Endodermal cell (in vitro differentiated cells): ENCODE measurements at regions not wholly inside any gene's neighbourhood (a gene's known extent, or its start where the extent isn't known, plus 50 kb on each side); places are given as distances from the start of the nearest gene placed in this dataset.

Experiments
- DNase-seq: peaks from one replicate; pipeline ENCODE4 v3.0.0-alpha.2; 2017
- H3K27ac ChIP-seq: 2 replicates; pipeline ENCODE4 v1.5.1; 2013; ENCODE audit warnings: mild to moderate bottlenecking, low read depth, low read length, moderate library complexity
- H3K27me3 ChIP-seq: 2 replicates; pipeline ENCODE4 v1.6.1; 2013; ENCODE audit warnings: mild to moderate bottlenecking, low read length, moderate library complexity; ENCODE audit not compliant: insufficient read depth, control insufficient read depth, poor library complexity, severe bottlenecking
- H3K36me3 ChIP-seq: 2 replicates; pipeline ENCODE4 v1.7.0; 2013; ENCODE audit warnings: mild to moderate bottlenecking, low read length, moderate library complexity; ENCODE audit not compliant: control insufficient read depth, insufficient read depth
- H3K4me1 ChIP-seq: one replicate; pipeline ENCODE4 v1.7.0; 2013; ENCODE audit warnings: low read length; ENCODE audit not compliant: control insufficient read depth, insufficient read depth
- H3K4me3 ChIP-seq: 2 replicates; pipeline ENCODE4 v1.5.1; 2013; ENCODE audit warnings: mild to moderate bottlenecking, low read length, moderate library complexity
- H3K9ac ChIP-seq: 2 replicates; pipeline ENCODE4 v1.6.1; 2013; ENCODE audit warnings: mild to moderate bottlenecking, low read length, moderate library complexity; ENCODE audit not compliant: poor library complexity, severe bottlenecking; ENCODE audit errors: extremely low read depth
- H3K9me3 ChIP-seq: 2 replicates; pipeline ENCODE4 v1.6.1; 2013; ENCODE audit warnings: mild to moderate bottlenecking, low read length, moderate library complexity; ENCODE audit not compliant: control insufficient read depth
- H3K27ac Mint-ChIP-seq: 2 replicates; pipeline ENCODE4 v1.8.0; 2020; ENCODE audit warnings: mixed read lengths
- H3K27me3 Mint-ChIP-seq: 2 replicates; pipeline ENCODE4 v1.8.0; 2021; ENCODE audit warnings: mild to moderate bottlenecking, mixed read lengths; ENCODE audit not compliant: insufficient read depth
- H3K36me3 Mint-ChIP-seq: 2 replicates; pipeline ENCODE4 v1.8.0; 2020; ENCODE audit warnings: low read depth, mixed read lengths
- H3K4me1 Mint-ChIP-seq: 2 replicates; pipeline ENCODE4 v1.8.0; 2020; ENCODE audit warnings: mixed read lengths
- H3K4me3 Mint-ChIP-seq: 2 replicates; pipeline ENCODE4 v1.8.0; 2020; ENCODE audit warnings: mild to moderate bottlenecking, moderate library complexity, mixed read lengths
- H3K9me3 Mint-ChIP-seq: 2 replicates; pipeline ENCODE4 v1.8.0; 2020; ENCODE audit warnings: mild to moderate bottlenecking, mixed read lengths
- WGBS, 2 experiments: methylation state at CpG; one replicate each; pipeline versions ENCODE4 v1.1.5 to v1.1.7; 2013; ENCODE audit warnings: missing lambda C conversion rate in 2 of 2, mixed read lengths in 1 of 2; ENCODE audit not compliant: insufficient coverage in 1 of 2, insufficient read length in 1 of 2; 5-methylcytosine and 5-hydroxymethylcytosine counted together
- TF ChIP-seq, protein P1 (sequence below): fragments of 200-600 bp; sonication (generic); conservative IDR thresholded peaks from 2 replicates; pipeline ENCODE4 v1.5.0; 2021; ENCODE audit warnings: antibody characterized with exemption, mild to moderate bottlenecking

DNA sequence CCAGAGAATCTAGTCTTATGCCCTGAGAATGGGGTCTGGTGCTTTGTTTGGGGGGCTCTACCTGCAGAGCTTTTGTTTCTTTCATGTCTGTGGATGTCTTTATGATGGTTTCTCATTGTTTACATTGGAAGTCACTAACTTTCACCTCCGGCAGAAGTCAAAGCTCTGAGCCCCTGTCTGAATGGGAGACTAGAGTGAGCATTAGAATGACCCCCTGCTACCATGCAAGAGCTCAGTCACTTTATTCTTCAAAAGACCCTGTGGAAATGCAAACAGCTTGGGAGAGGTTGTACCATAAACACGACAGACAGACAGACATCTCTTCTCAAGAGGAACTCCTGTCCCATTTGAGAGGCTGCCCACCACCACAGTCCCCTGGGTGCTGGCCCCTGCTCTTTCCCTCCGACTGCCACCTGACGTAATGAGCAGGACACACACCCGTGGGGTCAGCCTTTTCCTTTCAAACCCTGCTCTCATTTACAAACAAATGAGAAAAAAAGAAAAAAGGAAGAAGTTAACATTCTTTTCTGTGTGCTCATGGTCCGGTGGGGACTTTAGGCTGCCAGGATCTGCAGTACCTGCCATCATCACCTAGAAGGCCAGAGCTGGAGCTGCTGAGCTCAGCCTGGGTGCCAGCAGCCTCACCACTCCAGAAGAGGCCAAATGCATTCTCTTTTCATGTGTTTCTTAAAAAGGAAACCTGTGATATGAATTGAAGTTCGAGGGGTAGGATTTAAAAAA, 91.6 kb downstream of the FZD1 start:
- peaks cover 5% of the 10 kb centered on the region for H3K4me1 ChIP-seq
- peaks cover 29% of the 10 kb centered on the region for H3K4me1 Mint-ChIP-seq
- no peak overlapping the region for H3K4me3 Mint-ChIP-seq
- no peak overlapping the region for H3K4me3 ChIP-seq
- DNase-seq: peak; percentile 63
- TF ChIP-seq, protein P1, sequence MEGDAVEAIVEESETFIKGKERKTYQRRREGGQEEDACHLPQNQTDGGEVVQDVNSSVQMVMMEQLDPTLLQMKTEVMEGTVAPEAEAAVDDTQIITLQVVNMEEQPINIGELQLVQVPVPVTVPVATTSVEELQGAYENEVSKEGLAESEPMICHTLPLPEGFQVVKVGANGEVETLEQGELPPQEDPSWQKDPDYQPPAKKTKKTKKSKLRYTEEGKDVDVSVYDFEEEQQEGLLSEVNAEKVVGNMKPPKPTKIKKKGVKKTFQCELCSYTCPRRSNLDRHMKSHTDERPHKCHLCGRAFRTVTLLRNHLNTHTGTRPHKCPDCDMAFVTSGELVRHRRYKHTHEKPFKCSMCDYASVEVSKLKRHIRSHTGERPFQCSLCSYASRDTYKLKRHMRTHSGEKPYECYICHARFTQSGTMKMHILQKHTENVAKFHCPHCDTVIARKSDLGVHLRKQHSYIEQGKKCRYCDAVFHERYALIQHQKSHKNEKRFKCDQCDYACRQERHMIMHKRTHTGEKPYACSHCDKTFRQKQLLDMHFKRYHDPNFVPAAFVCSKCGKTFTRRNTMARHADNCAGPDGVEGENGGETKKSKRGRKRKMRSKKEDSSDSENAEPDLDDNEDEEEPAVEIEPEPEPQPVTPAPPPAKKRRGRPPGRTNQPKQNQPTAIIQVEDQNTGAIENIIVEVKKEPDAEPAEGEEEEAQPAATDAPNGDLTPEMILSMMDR: peak; percentile 30
- H3K9ac ChIP-seq: no peak overlapping the region
- WGBS, 2 experiments: 50 to 51% methylated on average over 2 to 6 of the region's 7 CpGs
- H3K36me3 Mint-ChIP-seq: no peaks in the 10 kb centered on the region
- no peaks in the 10 kb centered on the region for H3K27me3 ChIP-seq
- no peaks in the 10 kb centered on the region for H3K9me3 ChIP-seq
- H3K9me3 Mint-ChIP-seq: no peaks in the 10 kb centered on the region
- no peak overlapping the region for H3K27ac Mint-ChIP-seq
- peaks cover 84% of the 10 kb centered on the region for H3K27me3 Mint-ChIP-seq
- no peaks in the 10 kb centered on the region for H3K36me3 ChIP-seq
- H3K27ac ChIP-seq: no peak overlapping the region

DNA sequence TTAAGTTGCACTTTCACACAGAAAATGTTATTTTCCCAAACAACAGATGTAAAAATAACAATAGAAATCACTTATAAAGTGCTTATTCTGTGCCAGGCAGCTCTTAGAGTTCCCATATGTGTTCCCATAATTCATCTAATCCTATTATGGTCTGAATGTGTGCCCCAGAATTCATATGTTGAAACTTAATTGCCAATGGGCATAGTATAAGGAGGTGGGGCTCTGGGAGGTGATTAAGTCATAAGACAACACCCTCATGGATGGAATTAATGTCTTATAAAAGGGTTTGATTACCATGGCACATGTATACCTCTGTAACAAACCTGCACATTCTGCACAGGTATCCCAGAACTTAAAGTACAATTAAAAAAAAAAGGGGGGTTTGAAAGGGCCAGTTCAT, 92.7 kb downstream of the FZD1 start:
- Mint-ChIP-seq H3K36me3 (no peaks in the 10 kb centered on the region), H3K4me1 (peaks cover 39% of the 10 kb centered on the region), H3K9me3 (no peaks in the 10 kb centered on the region), H3K27me3 (peaks cover 87% of the 10 kb centered on the region), H3K4me3 (no peak overlapping the region), H3K27ac (no peak overlapping the region)
- Histone ChIP-seq H3K27me3 (no peaks in the 10 kb centered on the region), H3K9ac (no peak overlapping the region), H3K36me3 (no peaks in the 10 kb centered on the region), H3K27ac (no peak overlapping the region), H3K4me3 (no peak overlapping the region), H3K4me1 (peaks cover 5% of the 10 kb centered on the region), H3K9me3 (no peaks in the 10 kb centered on the region)
- DNase-seq: no peak
- TF ChIP-seq, protein P1: no peak

DNA sequence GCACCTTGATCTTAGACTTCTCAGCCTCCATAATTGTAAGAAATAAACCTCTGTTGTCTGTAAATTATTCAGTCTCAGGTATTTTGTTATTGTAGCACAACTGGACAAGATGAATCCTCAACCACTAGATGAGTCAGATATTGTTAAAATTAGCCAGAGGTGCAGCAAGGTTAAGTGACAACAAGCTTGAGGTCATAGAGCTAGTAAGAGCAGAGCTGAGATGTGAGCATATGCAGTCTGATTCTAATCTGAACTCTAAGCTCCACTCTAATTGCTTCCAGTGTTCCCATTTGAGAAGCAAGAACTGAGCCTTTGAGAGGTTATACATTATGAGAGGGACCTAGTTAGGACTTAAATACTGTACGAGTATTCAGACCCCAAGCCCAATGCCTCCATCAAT, 93.1 kb downstream of the FZD1 start:
- H3K27me3 ChIP-seq: no peaks in the 10 kb centered on the region
- H3K4me3 ChIP-seq: no peak overlapping the region
- Mint-ChIP-seq H3K4me1 (peaks cover 42% of the 10 kb centered on the region), H3K9me3 (no peaks in the 10 kb centered on the region), H3K27ac (no peak overlapping the region), H3K4me3 (no peak overlapping the region), H3K27me3 (peaks cover 88% of the 10 kb centered on the region), H3K36me3 (no peaks in the 10 kb centered on the region)
- H3K9me3 ChIP-seq: no peaks in the 10 kb centered on the region
- DNase-seq: no peak
- TF ChIP-seq, protein P1: no peak
- no peak overlapping the region for H3K27ac ChIP-seq
- H3K4me1 ChIP-seq: peaks cover 5% of the 10 kb centered on the region
- no peak overlapping the region for H3K9ac ChIP-seq
- no peaks in the 10 kb centered on the region for H3K36me3 ChIP-seq
- WGBS, 2 experiments: 88% methylated on average over 1 of the region's 1 CpG; no CpG with 5 or more reads in 1 of the 2 experiments
